ENCODE measurements at regions not wholly inside any gene's neighbourhood (a gene's known extent, or its start where the extent isn't known, plus 50 kb on each side); places are given as distances from the start of the nearest gene placed in this dataset.

DNA sequence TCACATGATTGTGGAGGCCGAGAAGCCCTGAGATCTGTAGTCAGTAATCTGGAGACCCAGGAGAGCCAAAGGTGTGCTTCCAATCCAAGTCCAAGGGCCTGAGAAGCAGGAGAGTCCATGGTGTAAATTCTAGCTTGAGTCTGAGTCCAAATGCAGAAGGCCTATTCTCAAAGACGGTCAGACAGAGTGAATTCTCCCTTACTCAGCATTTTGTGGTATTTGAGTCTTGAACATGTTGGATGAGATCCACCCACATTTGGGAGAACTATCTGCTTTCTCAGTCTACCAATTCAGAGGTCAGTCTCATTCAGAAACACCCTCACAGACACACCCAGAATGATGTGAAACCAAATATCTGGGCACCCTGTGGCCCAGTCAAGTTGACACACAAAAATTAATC is 128.8 kb upstream of the PTCH1 start:
- TF ChIP-seq, protein P1, sequence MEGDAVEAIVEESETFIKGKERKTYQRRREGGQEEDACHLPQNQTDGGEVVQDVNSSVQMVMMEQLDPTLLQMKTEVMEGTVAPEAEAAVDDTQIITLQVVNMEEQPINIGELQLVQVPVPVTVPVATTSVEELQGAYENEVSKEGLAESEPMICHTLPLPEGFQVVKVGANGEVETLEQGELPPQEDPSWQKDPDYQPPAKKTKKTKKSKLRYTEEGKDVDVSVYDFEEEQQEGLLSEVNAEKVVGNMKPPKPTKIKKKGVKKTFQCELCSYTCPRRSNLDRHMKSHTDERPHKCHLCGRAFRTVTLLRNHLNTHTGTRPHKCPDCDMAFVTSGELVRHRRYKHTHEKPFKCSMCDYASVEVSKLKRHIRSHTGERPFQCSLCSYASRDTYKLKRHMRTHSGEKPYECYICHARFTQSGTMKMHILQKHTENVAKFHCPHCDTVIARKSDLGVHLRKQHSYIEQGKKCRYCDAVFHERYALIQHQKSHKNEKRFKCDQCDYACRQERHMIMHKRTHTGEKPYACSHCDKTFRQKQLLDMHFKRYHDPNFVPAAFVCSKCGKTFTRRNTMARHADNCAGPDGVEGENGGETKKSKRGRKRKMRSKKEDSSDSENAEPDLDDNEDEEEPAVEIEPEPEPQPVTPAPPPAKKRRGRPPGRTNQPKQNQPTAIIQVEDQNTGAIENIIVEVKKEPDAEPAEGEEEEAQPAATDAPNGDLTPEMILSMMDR (IDR thresholded peaks at IDR 0.05), result no peak
- H3K9me3 ChIP-seq, result no peaks in the 10 kb centered on the region
- intact Hi-C loops (cut with DNase I), result no loop called here
- ATAC-seq (no peak), DNase-seq (no peak)
- no peaks in the 10 kb centered on the region for H3K36me3 ChIP-seq
- no peaks in the 10 kb centered on the region for H3K27me3 ChIP-seq
- no peak overlapping the region for H3K4me3 ChIP-seq
- H3K4me1 ChIP-seq, result peaks cover 0 to 5% of the 10 kb centered on the region in 2 donors
- H3K27ac ChIP-seq, result no peak overlapping the region

DNA sequence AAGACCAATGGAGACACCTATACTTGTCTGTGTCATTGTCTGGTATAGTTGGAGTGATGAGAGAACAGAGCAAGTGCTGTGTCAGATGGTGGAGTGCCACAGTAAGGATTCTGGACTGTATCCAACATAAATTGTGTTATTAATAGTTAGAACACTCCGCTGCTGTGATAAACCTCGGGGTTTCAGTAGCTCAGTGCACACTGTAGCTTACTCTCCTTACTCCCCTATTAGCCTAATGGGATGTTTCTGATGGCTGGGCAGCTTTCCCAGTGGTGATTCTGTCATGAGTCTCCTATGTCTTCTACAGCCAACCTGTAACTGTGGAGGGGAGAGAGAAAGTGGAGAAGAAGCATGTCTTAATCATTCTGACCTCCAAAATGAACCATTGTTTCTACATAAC is 127.6 kb upstream of the PTCH1 start:
- Histone ChIP-seq H3K9me3 (no peaks in the 10 kb centered on the region), H3K4me3 (no peak overlapping the region), H3K27me3 (no peaks in the 10 kb centered on the region), H3K36me3 (no peaks in the 10 kb centered on the region), H3K27ac (no peak overlapping the region), H3K4me1 (peaks cover 0 to 5% of the 10 kb centered on the region in 2 donors)
- intact Hi-C loops (cut with DNase I), result no loop called here
- no peak for DNase-seq
- ATAC-seq, result no peak
- TF ChIP-seq, protein P1 (IDR thresholded peaks at IDR 0.05), result no peak

DNA sequence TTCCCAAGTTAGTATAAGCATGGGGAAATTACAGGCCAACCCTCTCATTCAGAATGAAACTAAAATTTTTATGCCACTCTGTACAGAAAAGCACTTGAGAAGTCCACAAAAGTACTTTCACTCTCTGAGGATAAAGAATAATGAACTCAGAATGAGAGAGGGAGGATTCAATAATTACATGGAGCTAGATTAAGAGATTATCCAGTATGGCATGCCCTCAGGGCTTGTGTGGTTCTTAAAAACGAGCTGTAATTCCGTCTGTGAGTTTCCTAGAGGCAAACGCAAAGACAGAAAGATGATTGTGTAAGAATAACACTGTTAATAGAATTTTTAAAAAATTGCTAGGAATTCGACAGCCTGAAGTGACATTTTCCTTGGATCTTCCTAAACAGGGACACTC is 126.8 kb upstream of the PTCH1 start:
- no peak for DNase-seq
- Histone ChIP-seq H3K4me1 (peaks cover 0 to 5% of the 10 kb centered on the region in 2 donors), H3K4me3 (no peak overlapping the region), H3K36me3 (no peaks in the 10 kb centered on the region), H3K27me3 (no peaks in the 10 kb centered on the region), H3K9me3 (no peaks in the 10 kb centered on the region), H3K27ac (no peak overlapping the region)
- intact Hi-C loops (cut with DNase I), result no loop called here
- TF ChIP-seq, protein P1 (IDR thresholded peaks at IDR 0.05), result no peak
- ATAC-seq, result no peak

DNA sequence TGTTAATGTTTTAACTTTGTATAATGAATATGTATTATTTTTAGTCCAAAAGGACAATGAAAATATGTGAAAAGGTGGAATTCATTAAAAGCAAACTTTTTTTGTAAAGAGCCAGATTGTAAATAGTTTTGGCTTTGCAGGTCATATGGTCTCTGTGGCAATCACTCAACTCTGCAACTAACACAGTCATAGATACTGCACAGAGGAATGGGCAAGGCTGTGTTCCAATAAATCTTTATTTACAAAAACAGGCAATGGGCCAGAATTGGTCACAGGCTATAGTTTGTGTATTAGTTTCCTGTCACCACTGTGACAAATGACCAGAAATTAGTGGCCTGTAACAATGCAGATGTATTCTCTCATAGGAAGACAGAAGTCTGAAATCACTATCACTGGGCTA is 125.4 kb upstream of the PTCH1 start:
- no peaks in the 10 kb centered on the region for H3K36me3 ChIP-seq
- H3K9me3 ChIP-seq, result no peaks in the 10 kb centered on the region
- no peaks in the 10 kb centered on the region for H3K27me3 ChIP-seq
- intact Hi-C loops (cut with DNase I), result no loop called here
- DNase-seq, result no peak
- peaks cover 0 to 5% of the 10 kb centered on the region in 2 donors for H3K4me1 ChIP-seq
- H3K4me3 ChIP-seq, result no peak overlapping the region
- no peak for ATAC-seq
- TF ChIP-seq, protein P1 (IDR thresholded peaks at IDR 0.05), result no peak
- no peak overlapping the region for H3K27ac ChIP-seq

DNA sequence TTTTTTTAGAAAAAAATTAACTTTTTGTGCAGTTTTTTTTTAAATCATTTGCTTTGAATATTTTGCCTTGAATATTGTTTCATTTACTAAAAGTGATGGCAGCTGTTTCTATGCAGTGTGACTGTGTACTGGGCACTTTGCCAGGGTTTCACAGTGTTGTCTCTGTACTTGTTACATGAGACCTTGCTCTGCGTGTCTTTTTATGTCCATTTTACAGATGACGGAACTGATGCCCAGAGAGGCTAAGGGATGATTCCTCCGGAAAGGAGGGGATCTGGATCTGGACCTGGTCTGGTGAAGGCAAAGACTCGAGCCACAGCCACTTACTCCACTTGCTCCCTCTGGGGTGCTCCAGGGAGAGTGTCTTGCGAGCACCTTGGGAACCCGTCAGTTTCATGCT is 124.8 kb upstream of the PTCH1 start:
- H3K9me3 ChIP-seq, result no peaks in the 10 kb centered on the region
- no peak for ATAC-seq
- intact Hi-C loops (cut with DNase I), result no loop called here

More for the DNA sequence above, 124.8 kb upstream of the PTCH1 start:
- peaks cover 0 to 5% of the 10 kb centered on the region in 2 donors for H3K4me1 ChIP-seq
- H3K27ac ChIP-seq, result no peak overlapping the region
- no peaks in the 10 kb centered on the region for H3K27me3 ChIP-seq
- H3K36me3 ChIP-seq, result no peaks in the 10 kb centered on the region
- DNase-seq, result no peak
- TF ChIP-seq, protein P1 (IDR thresholded peaks at IDR 0.05), result no peak
- no peak overlapping the region for H3K4me3 ChIP-seq
